HepG2 (cell line): ENCODE measurements at regions not wholly inside any gene's neighbourhood (a gene's known extent, or its start where the extent isn't known, plus 50 kb on each side); places are given as distances from the start of the nearest gene placed in this dataset.

Experiments
- ATAC-seq: fragments of 200-7000 bp; cut with Tn5 transposase; 3 replicates; pipeline ENCODE4 v1.9.1; 2020; ENCODE audit warnings: mild to moderate bottlenecking, moderate library complexity
- BruUV-seq: library from RNA; stranded (reverse); fragments of 400-500 nt; replicated peaks from 2 replicates; lab custom pipeline; 2021; lab: Mats Ljungman, UMichigan
- CTCF ChIA-PET: fragments of 300-600 bp; formaldehyde crosslinking; extraction: SDS; loops from one replicate; lab custom pipeline; 2021; ENCODE audit warnings: low total read pairs, inconsistent platforms, low intra/inter-chr PET ratio; lab: Yijun Ruan, JAX
- POLR2A ChIA-PET: fragments of 350-600 bp; sonication (Branson Sonifier 250); formaldehyde crosslinking; loops from one replicate; lab custom pipeline; 2020; ENCODE audit warnings: antibody characterized with exemption, inconsistent platforms; lab: Yijun Ruan, JAX
- DNase-seq: peaks from one replicate; pipeline ENCODE4 v3.0.0-alpha.2; 2015; ENCODE audit warnings: low spot score
- FAIRE-seq: peaks from 3 replicates; lab custom pipeline; 2011; peaks lifted over from hg19 to GRCh38; lab: Jason Lieb, UNC
- H2AFZ ChIP-seq: one replicate; pipeline ENCODE4 v1.6.1; 2011; ENCODE audit warnings: low read length, inconsistent platforms
- H3K27ac ChIP-seq: fragments of 300-600 bp; 3 replicates; pipeline ENCODE4 v1.8.0; 2011; ENCODE audit warnings: mixed run types, mild to moderate bottlenecking, mixed read lengths, low read length, inconsistent platforms; ENCODE audit not compliant: insufficient read depth; ENCODE audit errors: extremely low read length
- H3K27me3 ChIP-seq, 2 experiments: fragments of 200-600 bp in 1 of 2; 2 replicates in 1 of 2; 3 replicates in 1 of 2; pipeline versions ENCODE4 v1.6.0 to v1.8.0; 2011; ENCODE audit warnings: low read length in 2 of 2, mild to moderate bottlenecking in 2 of 2, moderate library complexity in 2 of 2, inconsistent platforms in 1 of 2; ENCODE audit not compliant: insufficient read depth in 2 of 2, control insufficient read depth in 1 of 2
- H3K36me3 ChIP-seq, 2 experiments: fragments of 200-600 bp in 1 of 2; replicated peaks in 1 of 2; 2 replicates in 1 of 2; 3 replicates in 1 of 2; pipeline versions ENCODE4 v1.5.1 to v1.8.0; 2011; ENCODE audit warnings: low read length in 2 of 2, inconsistent platforms in 1 of 2; ENCODE audit not compliant: insufficient read depth in 2 of 2, control insufficient read depth in 1 of 2
- H3K4me1 ChIP-seq: 2 replicates; pipeline ENCODE4 v1.5.1; 2012; ENCODE audit warnings: low read length, inconsistent platforms; ENCODE audit not compliant: insufficient read depth
- H3K4me2 ChIP-seq: 2 replicates; pipeline ENCODE4 v1.6.0; 2011; ENCODE audit warnings: low read depth, low read length, inconsistent platforms
- H3K4me3 ChIP-seq, 3 experiments: fragments of 200-600 bp in 1 of 3; sonication (generic), shearing (Covaris generic) in 1 of 3; replicated peaks in 1 of 3; 2 replicates each; pipeline ENCODE4 v1.5.1; 2011 to 2016; ENCODE audit warnings: low read length in 3 of 3, inconsistent platforms in 2 of 3, low read depth in 2 of 3, mild to moderate bottlenecking in 2 of 3, control low read depth in 1 of 3, mixed read lengths in 1 of 3; ENCODE audit not compliant: insufficient read depth in 1 of 3
- H3K79me2 ChIP-seq: one replicate; pipeline ENCODE4 v1.6.1; 2011; ENCODE audit warnings: low read length, inconsistent platforms; ENCODE audit not compliant: insufficient read depth
- H3K9ac ChIP-seq: 2 replicates; pipeline ENCODE4 v1.6.0; 2011; ENCODE audit warnings: mild to moderate bottlenecking, low read depth, low read length, inconsistent platforms; ENCODE audit not compliant: insufficient read depth
- H3K9me3 ChIP-seq: 2 replicates; pipeline ENCODE4 v1.5.1; 2012; ENCODE audit warnings: mild to moderate bottlenecking, low read length
- H4K20me1 ChIP-seq: 2 replicates; pipeline ENCODE4 v1.6.0; 2011; ENCODE audit warnings: inconsistent platforms, mild to moderate bottlenecking, low read length, moderate library complexity; ENCODE audit not compliant: insufficient read depth
- CREB1 ChIP-seq, 2 experiments: fragments of 450-650 bp in 1 of 2; IDR thresholded peaks; 2 replicates each; pipeline ENCODE4 v1.6.1; 2016 to 2017; ENCODE audit warnings: control low read depth in 1 of 2, mild to moderate bottlenecking in 1 of 2, missing compliant biosample characterization in 1 of 2, missing genetic modification characterization in 1 of 2
- CSRNP2 ChIP-seq: sonication (generic); formaldehyde crosslinking; conservative IDR thresholded peaks from 2 replicates; pipeline ENCODE4 v1.8.0; 2022; ENCODE audit warnings: low read depth, missing genetic modification reagents
- HNRNPK ChIP-seq: fragments of 200-400 bp; formaldehyde crosslinking; IDR thresholded peaks from 2 replicates; pipeline ENCODE4 v1.6.1; 2018; ENCODE audit warnings: low read length, low read depth, moderate library complexity, mild to moderate bottlenecking; ENCODE audit not compliant: poor library complexity, severe bottlenecking
- RAD51 ChIP-seq: fragments of 450-650 bp; IDR thresholded peaks from 2 replicates; pipeline ENCODE4 v1.6.1; 2016; ENCODE audit warnings: borderline replicate concordance
- RFX5 ChIP-seq: IDR thresholded peaks from 2 replicates; pipeline ENCODE4 v1.6.1; 2011; ENCODE audit warnings: low read depth, low read length, improper control_type of control experiment
- SAP130 ChIP-seq: IDR thresholded peaks from 2 replicates; pipeline ENCODE4 v1.6.1; 2016; ENCODE audit warnings: low read depth
- SP2 ChIP-seq: sonication (generic); formaldehyde crosslinking; IDR thresholded peaks from 2 replicates; pipeline ENCODE4 v1.5.1; 2020; ENCODE audit warnings: mild to moderate bottlenecking, missing genetic modification reagents
- THAP11 ChIP-seq: IDR thresholded peaks from 2 replicates; pipeline ENCODE4 v1.6.1; 2016; ENCODE audit warnings: missing biosample characterization, missing genetic modification reagents
- ZNF264 ChIP-seq: sonication (generic); formaldehyde crosslinking; IDR thresholded peaks from 2 replicates; pipeline ENCODE4 v1.4.0; 2020; ENCODE audit warnings: missing genetic modification reagents
- ZNF772 ChIP-seq: sonication (generic); formaldehyde crosslinking; IDR thresholded peaks from 2 replicates; pipeline ENCODE4 v1.5.0; 2020; ENCODE audit warnings: mild to moderate bottlenecking, missing genetic modification reagents
- WGBS: methylation state at CpG from one replicate; pipeline ENCODE4 v1.1.6; 2017; ENCODE audit warnings: low lambda C conversion rate; 5-methylcytosine and 5-hydroxymethylcytosine counted together
- in situ Hi-C: cut with HindIII; loops from 2 replicates; pipeline ENCODE4 v1.10.0; 2017; ENCODE audit warnings: low pct_unique_long_range_greater_than_20kb; ENCODE audit not compliant: extremely low pct_ligation_motif_present
- intact Hi-C: fragments of 100-400 bp; cut with micrococcal nuclease; formaldehyde crosslinking; loops from one replicate; pipeline ENCODE4 v1.10.0; 2022; ENCODE audit not compliant: unreplicated experiment
- TF ChIP-seq, protein P1 (sequence below), 2 experiments: sonication (generic) in 1 of 2; formaldehyde crosslinking in 1 of 2; IDR thresholded peaks; 2 replicates each; pipeline versions ENCODE4 v1.5.1 to v1.6.1; 2011 to 2020; ENCODE audit warnings: borderline replicate concordance in 1 of 2, low read depth in 1 of 2, low read length in 1 of 2, mild to moderate bottlenecking in 1 of 2, missing genetic modification reagents in 1 of 2, moderate library complexity in 1 of 2

- FAIRE-seq: no peak
- in situ Hi-C loops: no loop called here
- intact Hi-C loops: no loop called here
- WGBS: 75% methylated on average over 13 of the region's 13 CpGs
- Histone ChIP-seq H3K79me2 (no peaks in the 10 kb centered on the region), H3K4me3 (no peak overlapping the region), H3K36me3 (no peaks in the 10 kb centered on the region), H3K27me3 (no peaks in the 10 kb centered on the region), H3K9me3 (no peaks in the 10 kb centered on the region), H3K9ac (no peak overlapping the region), H3K4me2 (no peak overlapping the region), H3K27ac (no peak overlapping the region), H4K20me1 (no peaks in the 10 kb centered on the region), H2AFZ (no peak overlapping the region), H3K4me1 (no peaks in the 10 kb centered on the region)
- TF ChIP-seq SP2 (no peak), ZNF772 (CRISPR knock-in tag) (no peak)
- DNase-seq: no peak
- ChIA-PET POLR2A (no interaction called here), CTCF (no interaction called here)
- BruUV-seq: no TSS peak
- no peak for ATAC-seq
These were observed 1623.0 kb downstream of the SLITRK1 start for GRCh38 chr13:82259284-82259683.

GRCh38 chr13:82257790-82258507, 1624.3 kb downstream of the SLITRK1 start:
- BruUV-seq: no TSS peak
- no peaks in the 10 kb centered on the region for H4K20me1 ChIP-seq
- H3K27ac ChIP-seq: no peak overlapping the region
- no peaks in the 10 kb centered on the region for H3K27me3 ChIP-seq
- no peak for DNase-seq
- H3K9me3 ChIP-seq: no peaks in the 10 kb centered on the region
- in situ Hi-C loops (no loop called here), intact Hi-C loops (no loop called here)
- H2AFZ ChIP-seq: no peak overlapping the region
- H3K36me3 ChIP-seq: no peaks in the 10 kb centered on the region
- TF ChIP-seq CSRNP2 (no peak), RFX5 (no peak), ZNF264 (CRISPR knock-in tag) (no peak), CREB1 (IDR thresholded peaks at IDR 0.05) (no peak), CREB1 (CRISPR knock-in tag; IDR thresholded peaks at IDR 0.05) (no peak), THAP11 (CRISPR knock-in tag) (no peak), SAP130 (CRISPR knock-in tag) (no peak), HNRNPK (no peak), RAD51 (no peak)
- TF ChIP-seq, protein P1, sequence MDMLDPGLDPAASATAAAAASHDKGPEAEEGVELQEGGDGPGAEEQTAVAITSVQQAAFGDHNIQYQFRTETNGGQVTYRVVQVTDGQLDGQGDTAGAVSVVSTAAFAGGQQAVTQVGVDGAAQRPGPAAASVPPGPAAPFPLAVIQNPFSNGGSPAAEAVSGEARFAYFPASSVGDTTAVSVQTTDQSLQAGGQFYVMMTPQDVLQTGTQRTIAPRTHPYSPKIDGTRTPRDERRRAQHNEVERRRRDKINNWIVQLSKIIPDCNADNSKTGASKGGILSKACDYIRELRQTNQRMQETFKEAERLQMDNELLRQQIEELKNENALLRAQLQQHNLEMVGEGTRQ (IDR thresholded peaks at IDR 0.05; ENCODE audit: low read depth, low read length): no peak
- TF ChIP-seq, protein P1 (CRISPR knock-in tag; IDR thresholded peaks at IDR 0.05; ENCODE audit: borderline replicate concordance): no peak
- no peak overlapping the region for H3K9ac ChIP-seq
- no peak for FAIRE-seq
- no peak overlapping the region for H3K4me3 ChIP-seq
- H3K4me1 ChIP-seq: no peaks in the 10 kb centered on the region
- CTCF ChIA-PET: no interaction called here
- H3K79me2 ChIP-seq: no peaks in the 10 kb centered on the region
- 46% methylated on average over 9 of the region's 56 CpGs for WGBS
- no peak overlapping the region for H3K4me2 ChIP-seq
- ATAC-seq: no peak
- POLR2A ChIA-PET: no interaction called here
